ENCODE measurements at regions not wholly inside any gene's neighbourhood (a gene's known extent, or its start where the extent isn't known, plus 50 kb on each side); places are given as distances from the start of the nearest gene placed in this dataset.

DNA sequence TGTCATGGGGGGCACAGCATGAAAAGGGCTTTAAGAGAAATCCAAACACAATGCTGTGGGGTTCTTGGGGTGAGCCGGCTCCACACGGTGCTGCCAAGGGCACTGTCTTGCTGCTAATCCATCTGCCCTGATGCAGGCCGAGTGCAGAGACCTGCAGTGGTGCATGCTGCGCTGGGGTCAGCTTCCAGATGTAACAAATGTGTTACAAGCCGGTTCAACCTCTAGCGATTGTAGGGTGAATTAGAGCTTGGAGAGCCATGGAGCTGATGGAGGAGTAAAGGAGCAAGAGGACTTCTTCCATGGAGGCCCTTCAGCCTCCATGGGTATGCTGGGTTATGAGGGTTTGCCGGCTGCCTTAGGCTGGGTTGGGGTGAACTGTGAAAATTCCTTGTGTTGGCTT is 402.3 kb downstream of the TYW1 start:
- FAIRE-seq, result no peak
- H4K5ac ChIP-seq (ENCODE audit: insufficient read length, low read depth, low read length), result no peak overlapping the region
- H2AK5ac ChIP-seq (ENCODE audit: low read depth, low read length), result no peak overlapping the region
- H3K4me1 ChIP-seq (replicated peaks in 1 of 4; ENCODE audit: control insufficient read depth in 3 of 4, insufficient read depth in 4 of 4, low read length in 3 of 4), result peaks cover 0 to under 1% (median 0%) of the 10 kb centered on the region in 4 experiments; a peak in 2 of 7 replicates
- no peaks in the 10 kb centered on the region for H3K9me3 ChIP-seq (ENCODE audit: insufficient read depth in 2 of 2, low read depth in 1 of 2, low read length in 1 of 2)
- no peaks in the 10 kb centered on the region for H3K27me3 ChIP-seq (replicated peaks in 1 of 4; ENCODE audit: control insufficient read depth in 3 of 4, extremely low read depth in 1 of 4, insufficient read depth in 3 of 4, low read length in 3 of 4)
- ChIA-PET CTCF (ENCODE audit: partially characterized antibody) (interaction anchor here (0.7 to 0.9 kb wide), 3 partner anchors 13 to 39 kb away, joined by 3 to 4 read pairs (median 3); no protein-coding TSS in a partner anchor), POLR2A (ENCODE audit: partially characterized antibody) (no interaction called here)
- H3K18ac ChIP-seq (ENCODE audit: extremely low read depth, low read length), result peak overlapping the region; percentile 48; the same call in 1 of the 2 replicates
- TF ChIP-seq SP1 (IDR thresholded peaks at IDR 0.05; ENCODE audit: low read depth, low read length) (no peak), SUZ12 (IDR thresholded peaks at IDR 0.05; ENCODE audit: low read length) (no peak), HDAC6 (IDR thresholded peaks at IDR 0.05; ENCODE audit: low read depth, low read length) (no peak), PHF8 (conservative IDR thresholded peaks at IDR 0.05; ENCODE audit: low read depth, low read length) (no peak), JUN (IDR thresholded peaks at IDR 0.05; ENCODE audit: low read depth, low read length) (no peak), SRF (IDR thresholded peaks at IDR 0.05; ENCODE audit: low read depth, low read length) (no peak), SP2 (IDR thresholded peaks at IDR 0.05; ENCODE audit: low read length) (no peak), RFX5 (IDR thresholded peaks at IDR 0.05; ENCODE audit: borderline replicate concordance, low read depth, low read length) (no peak)
- TF ChIP-seq, protein P1, sequence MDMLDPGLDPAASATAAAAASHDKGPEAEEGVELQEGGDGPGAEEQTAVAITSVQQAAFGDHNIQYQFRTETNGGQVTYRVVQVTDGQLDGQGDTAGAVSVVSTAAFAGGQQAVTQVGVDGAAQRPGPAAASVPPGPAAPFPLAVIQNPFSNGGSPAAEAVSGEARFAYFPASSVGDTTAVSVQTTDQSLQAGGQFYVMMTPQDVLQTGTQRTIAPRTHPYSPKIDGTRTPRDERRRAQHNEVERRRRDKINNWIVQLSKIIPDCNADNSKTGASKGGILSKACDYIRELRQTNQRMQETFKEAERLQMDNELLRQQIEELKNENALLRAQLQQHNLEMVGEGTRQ (IDR thresholded peaks at IDR 0.05; ENCODE audit: low read length), result no peak
- TF ChIP-seq, protein P2, sequence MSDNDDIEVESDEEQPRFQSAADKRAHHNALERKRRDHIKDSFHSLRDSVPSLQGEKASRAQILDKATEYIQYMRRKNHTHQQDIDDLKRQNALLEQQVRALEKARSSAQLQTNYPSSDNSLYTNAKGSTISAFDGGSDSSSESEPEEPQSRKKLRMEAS (IDR thresholded peaks at IDR 0.05), result no peak
- no peak overlapping the region for H3K4me2 ChIP-seq (ENCODE audit: insufficient read depth in 1 of 2, low read depth in 2 of 2, low read length in 2 of 2)
- H3K9ac ChIP-seq (replicated peaks in 1 of 4; ENCODE audit: extremely low read depth in 1 of 4, low read depth in 3 of 4, low read length in 3 of 4), result no peak overlapping the region
- no peaks in the 10 kb centered on the region; the same call in 1 of the 2 replicates for H3K79me1 ChIP-seq (ENCODE audit: low read depth, low read length)
- H2BK15ac ChIP-seq (ENCODE audit: low read length), result no peak overlapping the region
- peak overlapping the region; percentile 61; the same call in 1 of the 2 replicates for H2BK20ac ChIP-seq (ENCODE audit: low read length)
- H3K23me2 ChIP-seq (ENCODE audit: low read depth, low read length), result no peaks in the 10 kb centered on the region
- H3K56ac ChIP-seq (replicated peaks; ENCODE audit: insufficient read length, low read depth, low read length), result no peak overlapping the region
- 96% methylated on average over 7 of the region's 7 CpGs; no CpG with 5 or more reads in 1 of the 2 experiments for WGBS, 2 experiments (ENCODE audit: extremely low coverage in 1 of 2, insufficient coverage in 1 of 2, insufficient read length in 1 of 2, insufficient replicate concordance in 2 of 2, low coverage in 1 of 2, low lambda C conversion rate in 2 of 2, missing lambda C conversion rate in 1 of 2)
- no peak overlapping the region; the same call in 1 of the 2 replicates for H2AFZ ChIP-seq (ENCODE audit: low read length)
- no peak overlapping the region for H3K27ac ChIP-seq (ENCODE audit: low read depth, low read length)
- H3K36me3 ChIP-seq (ENCODE audit: control insufficient read depth in 2 of 4, insufficient read depth in 4 of 4, low read length in 3 of 4), result no peaks in the 10 kb centered on the region
- no peak overlapping the region for H3K23ac ChIP-seq (ENCODE audit: insufficient read length)
- no peak overlapping the region for H3K14ac ChIP-seq (ENCODE audit: insufficient read length)
- H2BK120ac ChIP-seq (replicated peaks; ENCODE audit: low read depth, low read length), result no peak overlapping the region
- H4K91ac ChIP-seq (replicated peaks; ENCODE audit: insufficient read length, low read length), result no peak overlapping the region
- H2BK12ac ChIP-seq (ENCODE audit: low read depth, low read length), result no peak overlapping the region
- no peak for DNase-seq (ENCODE audit: low read depth in 1 of 2, low spot score in 2 of 2)
- no peak overlapping the region for H3K4ac ChIP-seq (replicated peaks; ENCODE audit: insufficient read length, low read depth, low read length)
- peak overlapping the region; percentile 11; the same call in 1 of the 2 replicates for H4K8ac ChIP-seq (ENCODE audit: extremely low read depth, insufficient read depth, low read length)
- H3K79me2 ChIP-seq (ENCODE audit: control insufficient read depth in 1 of 2, insufficient read depth in 2 of 2, low read length in 2 of 2), result no peaks in the 10 kb centered on the region
- no peaks in the 10 kb centered on the region for H4K20me1 ChIP-seq (replicated peaks in 1 of 2; ENCODE audit: control insufficient read depth in 1 of 2, insufficient read depth in 2 of 2, low read length in 2 of 2)
- no peak overlapping the region for H2BK5ac ChIP-seq (ENCODE audit: low read depth, low read length)
- H3K4me3 ChIP-seq (ENCODE audit: extremely low read depth in 1 of 4, insufficient read depth in 2 of 4, low read depth in 3 of 4, low read length in 4 of 4), result no peak overlapping the region

Measured in H1 (cell line).